Muscle of back (tissue), 3 donors: ENCODE measurements at regions not wholly inside any gene's neighbourhood (a gene's known extent, or its start where the extent isn't known, plus 50 kb on each side); places are given as distances from the start of the nearest gene placed in this dataset.
"Not testable (repeated sequence)": the region's sequence is repeated elsewhere in the genome, so short reads cannot be mapped to it uniquely, and the experiment has no call there.

Experiments
- DNase-seq, 3 donors: peaks; one replicate each; pipeline versions ENCODE4 v3.0.0 to v3.0.0-alpha.2; 2013

DNA sequence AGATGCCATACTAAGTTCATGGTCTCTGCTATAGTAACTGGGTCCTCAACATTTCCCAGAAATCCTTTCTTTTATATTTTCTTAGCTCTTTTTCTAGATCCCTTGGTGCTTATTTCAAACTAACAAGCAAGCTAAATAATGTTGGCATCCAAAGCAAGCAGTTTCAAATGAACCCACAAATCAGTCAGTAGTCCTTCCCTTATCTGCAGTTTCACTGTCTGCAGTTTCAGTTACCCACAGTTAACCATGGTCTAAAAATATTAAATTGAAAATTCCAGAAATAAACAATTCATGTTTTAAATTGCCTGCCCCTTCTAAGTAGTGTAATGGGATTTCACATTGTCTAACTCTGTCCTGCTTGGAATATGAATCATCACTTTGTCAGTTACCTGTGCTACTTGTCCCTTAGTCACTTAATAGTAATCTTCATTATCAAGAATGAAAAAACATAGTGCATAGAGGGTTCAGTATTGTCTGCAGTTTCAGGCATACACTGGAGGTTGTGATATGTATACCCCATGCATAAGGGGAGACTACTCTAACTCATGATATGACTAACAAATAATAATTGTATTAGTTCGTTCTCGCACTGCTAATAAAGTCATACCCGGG, 633.7 kb downstream of the MECOM start:
- DNase-seq = no peak

DNA sequence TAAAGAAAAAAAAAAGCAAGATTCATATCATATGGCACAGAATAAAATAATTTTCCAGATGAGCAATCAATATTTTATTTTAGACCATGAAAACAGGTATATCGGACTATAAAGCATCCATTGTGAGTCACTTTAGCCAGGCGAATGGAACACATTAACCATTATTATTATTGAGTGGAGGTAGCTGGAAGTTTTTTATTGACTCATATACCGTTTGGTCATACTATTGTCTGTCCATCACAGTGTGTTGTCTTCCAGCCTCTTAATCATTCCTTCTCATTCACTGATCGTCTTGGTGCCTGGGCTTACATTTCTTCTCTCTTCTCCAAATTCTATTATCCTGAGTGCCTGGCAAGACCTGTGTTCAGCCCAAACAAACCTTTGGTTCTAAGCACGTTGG, 634.8 kb downstream of the MECOM start:
- no peak for DNase-seq

DNA sequence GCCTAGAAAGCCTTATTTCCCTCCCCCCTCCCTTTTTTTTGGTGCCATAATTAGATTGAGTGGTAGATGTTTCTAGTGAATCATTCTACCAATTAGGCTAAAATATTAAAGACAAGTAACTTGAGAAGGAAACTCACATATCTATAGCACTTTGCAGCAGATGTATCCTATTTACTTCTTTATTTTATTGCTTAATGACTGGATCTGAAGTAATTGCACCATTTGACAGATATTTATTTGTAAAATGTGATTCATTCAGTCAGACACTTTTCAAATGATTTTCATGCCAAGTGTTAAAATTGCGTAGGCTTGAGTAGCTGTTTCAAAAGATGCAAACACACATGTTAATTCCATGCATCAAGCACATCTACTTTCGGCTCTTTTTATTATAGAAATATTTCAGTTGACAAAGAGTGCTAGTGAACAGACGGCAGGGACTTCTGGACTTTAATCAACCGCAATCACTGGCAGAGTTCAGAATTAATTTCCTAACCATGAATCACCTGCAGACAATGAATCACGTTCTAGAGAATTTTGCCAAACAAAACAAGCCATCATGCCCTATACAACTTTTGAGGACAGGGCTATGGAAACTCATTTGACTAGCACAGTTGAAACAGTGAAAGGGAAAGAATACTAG, 636.8 kb downstream of the MECOM start:
- peak in 1 of 3 donors; percentile 79 for DNase-seq

DNA sequence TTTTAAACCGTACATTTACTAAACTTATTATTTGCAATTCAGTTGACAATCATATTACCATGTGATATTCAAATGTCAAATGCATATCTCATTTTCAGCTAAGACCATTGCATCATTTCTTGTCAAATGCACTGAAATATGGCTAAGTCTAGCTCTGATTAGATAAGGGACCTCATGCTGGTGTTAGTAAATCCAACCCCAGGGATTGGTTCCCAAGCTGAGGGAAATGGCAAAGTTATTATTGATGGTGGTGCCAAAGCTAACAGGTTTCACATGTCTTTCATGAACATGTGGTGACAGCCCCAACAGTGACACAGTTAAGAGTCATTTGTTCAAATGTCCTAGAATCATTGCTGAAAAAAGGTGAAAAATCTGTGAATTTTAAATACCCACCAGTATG, 641.1 kb downstream of the MECOM start:
- no peak for DNase-seq

DNA sequence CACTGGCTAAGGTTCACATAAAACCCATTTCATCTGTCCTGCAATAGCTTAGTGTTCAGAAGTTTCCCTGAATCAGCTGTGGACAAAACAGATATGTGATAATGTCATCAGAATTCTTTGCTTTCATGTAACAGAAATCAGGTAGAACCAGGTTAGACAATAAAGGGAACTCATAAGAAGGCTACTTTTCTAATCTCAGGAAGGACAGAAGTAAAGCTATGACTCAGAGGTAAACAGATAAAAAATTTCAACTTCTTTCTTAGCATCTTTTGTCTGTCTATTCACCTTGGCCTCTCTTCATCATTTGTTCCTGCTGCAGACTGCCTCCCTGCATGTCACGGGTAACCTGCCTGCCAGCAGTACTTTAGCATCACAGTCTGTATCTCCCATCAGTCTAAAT, 643.1 kb downstream of the MECOM start:
- no peak for DNase-seq

DNA sequence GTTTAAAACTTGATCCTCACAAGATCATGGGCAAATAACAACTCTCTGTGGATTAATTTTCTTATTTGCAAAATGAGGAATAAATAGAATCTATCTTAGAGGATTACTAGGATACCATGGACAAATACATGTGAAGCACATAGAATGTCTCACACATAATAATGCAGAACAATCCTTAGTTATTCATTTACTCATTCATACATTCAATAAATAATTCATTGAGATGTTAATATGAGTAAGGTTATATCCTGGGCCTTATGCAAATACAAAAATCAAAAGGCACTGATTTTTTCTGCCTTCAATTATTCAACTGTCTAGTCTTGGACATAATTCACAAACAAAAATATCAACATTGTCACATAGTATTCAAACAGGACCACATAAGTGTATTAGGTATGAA, 654.1 kb downstream of the MECOM start:
- no peak for DNase-seq

DNA sequence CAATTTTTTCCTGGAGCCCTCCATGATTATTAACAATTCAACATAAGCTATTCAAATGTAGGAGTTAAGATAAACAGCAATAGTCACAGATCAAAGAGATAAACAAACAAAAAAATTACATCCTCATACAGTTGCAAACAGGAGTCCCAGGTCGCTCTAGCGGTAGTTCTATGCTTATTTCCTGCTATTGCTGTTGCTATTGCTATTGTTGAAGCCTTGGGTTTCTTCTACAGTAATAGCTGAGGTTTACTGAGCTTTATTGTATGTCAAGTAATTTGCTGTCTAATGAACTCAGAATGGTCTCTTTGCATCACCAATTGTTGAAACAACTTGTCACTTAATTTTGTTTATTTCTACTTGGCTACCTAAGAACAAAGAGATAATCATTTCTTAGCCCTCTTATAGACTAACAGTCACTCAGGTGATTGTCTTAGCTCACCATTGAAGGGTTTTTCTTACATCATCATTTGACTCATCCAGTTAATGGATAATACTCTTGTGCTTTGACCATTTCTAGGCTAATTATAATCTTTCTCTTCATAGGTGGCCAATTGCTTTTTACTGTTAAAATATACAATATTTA, 654.6 kb downstream of the MECOM start:
- no peak for DNase-seq

DNA sequence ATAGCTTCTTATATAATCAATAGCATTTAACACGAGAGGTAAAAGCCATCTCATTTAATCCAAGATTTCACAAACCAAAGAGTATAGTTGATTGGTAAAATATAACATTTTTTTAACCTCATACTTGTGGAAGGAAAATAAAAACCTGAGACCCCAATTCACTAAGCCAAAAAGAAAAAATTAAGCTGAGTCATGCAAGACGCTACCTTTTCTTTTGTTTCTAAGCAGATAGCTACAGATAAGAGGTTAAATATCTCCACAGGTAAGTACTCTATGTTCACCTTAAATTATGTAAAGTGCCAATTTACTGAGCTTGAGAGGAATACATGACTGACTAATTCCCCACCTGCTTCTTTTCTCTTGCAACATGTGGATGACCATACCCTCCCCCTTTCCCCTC, 656.4 kb downstream of the MECOM start:
- no peak for DNase-seq

DNA sequence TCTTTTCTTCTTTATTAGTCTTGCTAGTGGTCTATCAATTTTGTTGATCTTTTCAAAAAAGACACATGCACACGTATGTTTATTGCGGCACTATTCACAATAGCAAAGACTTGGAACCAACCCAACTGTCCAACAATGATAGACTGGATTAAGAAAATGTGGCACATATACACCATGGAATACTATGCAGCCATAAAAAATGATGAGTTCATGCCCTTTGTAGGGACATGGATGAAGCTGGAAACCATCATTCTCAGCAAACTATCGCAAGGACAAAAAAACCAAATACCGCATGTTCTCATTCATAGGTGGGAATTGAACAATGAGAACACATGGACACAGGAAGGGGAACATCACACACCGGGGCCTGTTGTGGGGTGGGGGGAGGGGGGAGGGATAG, 657.1 kb downstream of the MECOM start:
- not testable (repeated sequence) for DNase-seq

DNA sequence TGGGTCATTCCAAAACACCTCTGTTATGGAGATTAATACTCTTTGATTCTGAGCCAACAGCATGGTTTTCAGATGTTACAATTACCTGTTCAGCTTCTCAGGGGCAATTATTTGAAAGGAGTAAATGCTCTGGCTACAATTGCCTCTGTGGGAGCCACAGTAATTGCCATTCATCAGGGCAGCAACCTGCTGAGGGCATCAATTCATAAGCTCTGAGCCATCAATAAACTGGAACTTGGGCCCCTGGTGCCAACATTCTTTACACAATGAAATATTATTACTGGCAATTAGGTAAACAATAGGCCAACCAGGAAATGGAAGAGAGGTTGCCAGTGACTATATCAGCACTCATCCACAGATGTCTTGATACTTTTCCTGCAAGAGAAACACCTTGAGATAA, 660.8 kb downstream of the MECOM start:
- no peak for DNase-seq

DNA sequence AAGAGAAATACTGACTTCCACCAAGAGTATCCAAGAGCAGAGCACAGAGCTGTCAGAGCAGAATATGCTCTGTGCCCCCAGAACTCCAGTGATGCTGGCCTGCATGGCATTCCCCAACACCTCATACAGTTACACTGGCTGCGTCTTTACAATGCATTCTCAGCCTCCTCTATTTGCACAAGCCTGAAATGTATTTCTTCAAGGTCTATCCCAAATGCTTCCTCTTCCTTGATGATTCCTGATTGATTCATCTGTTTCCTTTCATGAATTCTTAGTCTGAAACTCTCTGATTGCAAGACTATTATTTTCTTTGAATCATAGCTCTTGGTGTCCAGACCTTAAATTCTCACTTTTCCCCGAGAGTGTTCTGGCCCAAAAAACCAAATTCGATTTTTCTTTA, 664.7 kb downstream of the MECOM start:
- DNase-seq = no peak

DNA sequence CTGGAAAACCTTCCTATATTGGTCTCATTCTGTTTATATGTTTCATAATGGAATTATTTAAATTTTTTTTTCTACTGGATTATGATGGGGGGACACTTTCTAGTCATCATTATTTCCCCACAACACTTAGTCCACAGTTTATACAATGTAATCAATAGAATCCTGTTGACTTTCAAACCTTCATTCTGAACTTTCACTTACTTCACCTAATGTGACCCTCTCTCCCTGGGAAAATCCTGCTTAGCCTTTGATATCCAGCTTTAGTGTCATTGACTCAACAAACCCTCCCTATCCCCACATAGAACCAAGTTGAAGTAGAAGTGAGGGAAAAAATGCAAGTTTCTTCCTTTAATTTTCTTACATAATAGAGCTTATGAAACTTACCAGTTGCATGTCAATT, 666.0 kb downstream of the MECOM start:
- DNase-seq = no peak

DNA sequence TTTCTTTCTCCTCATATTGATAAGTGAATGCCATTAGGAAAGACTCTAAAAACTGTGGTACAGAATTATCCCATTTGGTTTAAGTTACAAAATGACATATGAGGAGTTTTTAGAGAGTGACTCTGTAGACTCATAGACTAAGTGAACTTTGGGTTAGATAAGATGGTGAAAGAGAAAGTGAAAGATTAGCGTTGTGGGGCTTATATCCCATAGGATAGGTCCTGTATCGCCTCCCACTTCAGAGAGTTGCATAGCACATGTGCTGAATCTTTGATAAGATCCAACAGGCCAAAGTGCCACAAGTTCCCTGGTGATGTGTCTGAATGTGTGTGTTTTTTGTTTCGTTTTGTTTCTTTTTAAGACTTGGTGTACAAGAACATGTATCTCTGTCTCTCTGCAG, 666.9 kb downstream of the MECOM start:
- no peak for DNase-seq

DNA sequence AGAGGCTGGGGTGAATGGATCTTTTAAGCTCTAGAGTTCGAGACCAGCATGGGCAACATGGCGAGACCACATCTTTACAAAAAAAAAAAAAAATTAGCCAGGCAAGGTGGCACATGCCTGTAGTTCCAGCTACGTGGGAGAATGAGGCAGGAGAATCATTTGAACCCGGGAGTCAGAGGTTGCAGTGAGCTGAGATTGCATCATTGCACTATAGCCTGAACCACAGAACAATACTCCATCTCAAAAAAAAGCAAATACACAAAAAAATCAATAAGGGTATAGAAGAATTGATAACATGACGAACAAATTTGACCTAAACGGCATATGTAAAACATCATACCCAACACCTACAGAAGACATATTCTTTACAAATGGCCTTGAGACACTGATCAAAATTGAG, 668.4 kb downstream of the MECOM start:
- no peak for DNase-seq

DNA sequence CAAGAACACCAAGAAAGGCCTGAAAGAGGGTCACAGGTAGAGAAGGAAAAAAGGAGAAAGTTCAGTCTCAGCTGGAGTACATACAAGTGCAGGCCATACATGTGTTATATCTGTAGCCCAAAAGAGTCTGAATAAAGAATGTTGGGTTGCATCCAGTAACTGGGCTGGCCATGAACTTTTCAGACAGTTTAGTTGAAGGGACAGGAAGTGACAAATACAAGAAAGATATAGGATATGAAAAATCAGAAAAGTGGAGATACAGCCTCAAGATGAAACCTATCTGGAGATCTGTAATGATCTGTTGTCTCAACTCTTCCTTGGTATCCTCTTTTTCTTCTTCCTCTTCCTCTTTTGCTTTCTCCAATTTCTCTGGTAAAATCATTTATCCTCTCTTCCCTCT, 671.7 kb downstream of the MECOM start:
- no peak for DNase-seq

DNA sequence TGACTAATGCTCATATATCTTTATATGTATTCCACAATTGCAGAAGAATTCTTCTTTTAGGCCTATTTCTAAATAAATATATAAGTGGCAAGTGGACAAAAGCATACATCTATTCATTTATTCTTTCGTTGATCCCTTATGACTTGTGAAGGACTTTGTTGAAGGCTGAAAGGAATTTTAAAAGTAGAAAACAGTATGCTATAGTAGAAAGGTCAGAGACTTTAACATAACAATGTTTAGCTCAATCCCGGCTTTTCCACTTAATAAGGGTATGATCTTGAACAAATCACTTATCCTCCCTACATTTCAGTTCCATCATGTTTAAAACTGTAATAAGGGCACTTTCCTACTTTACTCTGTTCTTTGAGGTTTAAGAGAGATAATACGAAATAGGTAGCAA, 672.9 kb downstream of the MECOM start:
- DNase-seq = no peak

DNA sequence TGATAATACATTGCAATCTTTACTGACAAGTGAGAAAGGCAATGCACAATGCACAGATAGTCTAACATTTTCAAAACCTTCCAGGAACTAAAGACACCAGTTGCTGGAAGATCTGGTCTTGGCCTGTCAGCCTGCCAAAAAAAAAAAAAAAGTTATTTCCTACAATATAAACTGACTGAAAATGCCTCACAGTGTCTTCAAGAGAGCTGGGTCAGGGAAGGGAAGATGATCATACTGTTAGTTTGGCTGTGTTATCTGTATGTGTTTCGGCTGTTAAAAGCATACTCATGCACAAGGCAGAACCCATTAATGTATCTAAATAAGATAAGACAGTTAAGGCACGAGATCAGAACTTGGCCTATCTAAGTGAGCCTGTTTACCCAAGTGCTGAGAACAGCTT, 673.4 kb downstream of the MECOM start:
- peak in 2 of 3 donors; percentile 17 to 22 for DNase-seq

DNA sequence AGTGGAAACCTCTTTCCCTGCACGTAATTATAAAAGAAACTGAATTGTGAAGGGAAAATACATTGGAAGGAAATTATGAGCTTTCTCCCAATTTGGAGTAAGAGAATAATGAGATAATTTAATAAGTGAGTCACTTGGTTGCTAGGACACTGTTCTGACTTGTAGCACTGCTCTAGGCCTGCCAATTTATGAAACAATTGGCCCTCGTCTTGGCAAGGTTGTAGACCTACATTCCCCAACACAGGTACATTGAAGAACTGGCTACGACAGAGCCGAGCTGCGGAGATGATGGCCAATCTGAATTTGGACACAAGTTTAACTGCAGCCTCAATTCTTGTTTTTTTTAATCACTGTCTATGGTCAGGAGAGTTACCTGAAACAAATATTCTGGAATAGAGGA, 674.1 kb downstream of the MECOM start:
- peak in 1 of 3 donors; percentile 1 for DNase-seq

DNA sequence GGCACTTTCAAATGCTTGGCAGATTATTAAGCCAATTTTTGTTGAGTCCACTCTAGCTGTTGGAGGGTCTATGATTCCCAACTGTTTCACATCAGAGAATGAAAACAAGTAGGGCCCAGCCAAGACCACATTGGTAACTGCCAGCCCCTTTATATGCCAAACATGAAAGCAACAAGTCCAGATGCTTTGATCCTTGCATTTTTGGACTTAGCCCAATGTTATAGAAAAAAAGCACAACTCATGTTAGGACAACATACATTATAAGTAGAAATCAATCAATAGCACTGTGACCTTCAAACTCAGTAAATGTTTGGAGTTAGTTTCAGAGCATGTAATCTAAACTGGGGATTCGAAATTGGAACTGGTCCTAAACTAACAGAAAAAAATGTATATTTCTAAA, 674.7 kb downstream of the MECOM start:
- DNase-seq = no peak

DNA sequence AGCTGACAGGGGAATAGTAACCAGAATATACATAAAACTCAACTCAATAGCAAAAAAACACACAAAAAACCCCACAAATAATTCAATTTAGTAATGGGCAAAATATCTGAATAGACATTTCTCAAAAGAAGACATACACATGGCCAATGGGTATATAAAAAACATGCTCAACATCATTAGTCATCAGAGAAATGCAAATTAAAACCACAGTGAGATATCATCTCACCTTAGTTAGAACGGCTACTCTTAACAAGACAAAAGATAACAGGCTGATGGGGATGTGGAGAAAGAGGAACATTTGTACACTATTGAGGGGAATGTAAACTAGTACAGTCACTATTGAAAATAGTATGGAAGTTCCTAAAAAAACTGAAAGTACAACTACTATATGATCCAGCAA, 678.6 kb downstream of the MECOM start:
- no peak for DNase-seq

DNA sequence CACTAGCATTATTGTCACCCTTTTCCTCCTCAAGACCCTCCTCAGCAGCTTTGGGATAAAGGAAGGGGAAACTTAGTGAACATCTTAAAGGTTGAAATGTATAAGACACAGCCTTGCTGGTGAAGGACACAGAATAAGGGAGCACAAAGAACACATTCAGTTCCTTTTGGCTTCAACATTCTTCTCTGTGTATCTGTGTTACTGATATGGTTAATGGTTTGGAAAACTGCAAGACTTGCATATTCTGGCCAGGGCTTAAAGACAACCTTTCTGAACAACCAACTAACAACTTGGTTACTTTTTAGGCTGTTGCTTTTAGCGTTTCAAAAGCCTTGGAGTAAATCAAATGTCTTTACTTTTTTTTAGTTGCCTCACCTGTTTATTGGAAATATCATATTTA, 680.5 kb downstream of the MECOM start:
- DNase-seq = no peak

DNA sequence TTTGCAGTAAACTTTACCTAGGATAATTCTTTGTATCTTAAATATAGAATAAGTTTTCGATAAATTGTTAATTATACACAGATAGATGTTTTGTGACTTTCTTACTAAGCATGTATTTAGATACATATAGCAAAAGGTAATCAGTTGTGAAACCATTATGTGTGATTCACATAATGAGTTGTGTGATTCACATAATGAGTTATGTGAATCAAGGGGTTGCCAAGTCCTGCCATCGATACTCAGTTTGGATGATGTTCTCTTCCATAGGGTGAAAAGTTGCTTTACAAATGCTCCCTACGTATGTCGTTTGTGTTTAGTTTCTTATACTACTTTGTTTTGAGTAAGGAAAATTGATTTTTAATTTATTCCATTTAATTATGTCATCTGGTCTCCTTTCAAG, 682.1 kb downstream of the MECOM start:
- DNase-seq = no peak

DNA sequence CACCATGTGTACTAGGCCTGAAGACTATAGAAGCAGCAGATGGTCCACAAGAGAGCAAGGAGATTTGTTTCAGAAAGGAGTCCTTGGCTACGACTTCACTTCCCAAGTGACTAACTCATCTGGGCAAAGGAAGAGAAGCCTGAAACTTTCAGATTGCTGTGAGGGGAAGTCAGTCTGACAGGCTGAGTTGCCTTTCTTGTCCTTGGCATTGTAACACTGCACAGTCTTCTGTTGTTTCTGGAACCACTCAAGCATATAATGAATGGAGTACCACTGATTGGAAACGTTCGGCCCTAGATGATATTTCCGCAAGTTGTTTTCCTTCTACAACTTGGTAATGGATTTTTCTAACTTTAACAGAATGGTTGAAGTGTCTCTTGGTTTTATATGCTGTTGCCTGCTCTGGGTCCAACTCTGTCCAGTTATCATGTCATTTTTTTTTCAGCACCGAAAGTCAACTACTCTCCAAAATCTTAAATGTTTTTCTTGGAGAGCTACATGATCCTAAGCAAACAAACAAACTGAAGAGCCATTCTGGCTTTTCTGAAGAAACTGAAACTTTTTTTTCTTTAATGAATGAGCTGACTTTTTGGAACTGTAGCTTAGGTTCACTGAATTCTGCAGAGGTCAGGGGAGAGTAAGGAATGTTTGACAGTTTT, 685.7 kb downstream of the MECOM start:
- DNase-seq = no peak
